DMS79 (cell line): ENCODE measurements at regions not wholly inside any gene's neighbourhood (a gene's known extent, or its start where the extent isn't known, plus 50 kb on each side); places are given as distances from the start of the nearest gene placed in this dataset.

Experiments used
- DNase-seq: peaks from one replicate; lab custom pipeline; 2025; lab: John Stamatoyannopoulos, UW

GRCh38 chr5:5629607-5629978 lies 207.1 kb downstream of the ICE1 start:
- DNase-seq = no peak

GRCh38 chr5:5628866-5629606 lies 206.6 kb downstream of the ICE1 start:
- no peak for DNase-seq

GRCh38 chr5:5626412-5626811 lies 203.9 kb downstream of the ICE1 start:
- DNase-seq = no peak

- no peak for DNase-seq
Observed at GRCh38 chr5:5625491-5625890, 203.0 kb downstream of the ICE1 start.

- no peak for DNase-seq
Observed at GRCh38 chr5:5623397-5623796, 200.9 kb downstream of the ICE1 start.

- DNase-seq = no peak
Observed at GRCh38 chr5:5622806-5623205, 200.3 kb downstream of the ICE1 start.

- no peak for DNase-seq
Observed at GRCh38 chr5:5619546-5619945, 197.1 kb downstream of the ICE1 start.

GRCh38 chr5:5617024-5617423 lies 194.5 kb downstream of the ICE1 start:
- DNase-seq = no peak

GRCh38 chr5:5616247-5616895 lies 193.9 kb downstream of the ICE1 start:
- no peak for DNase-seq

- no peak for DNase-seq
Observed at GRCh38 chr5:5615569-5615968, 193.1 kb downstream of the ICE1 start.

GRCh38 chr5:5613261-5613990 lies 190.9 kb downstream of the ICE1 start:
- DNase-seq = no peak

GRCh38 chr5:5612096-5612495 lies 189.6 kb downstream of the ICE1 start:
- DNase-seq = no peak

GRCh38 chr5:5609935-5610334 lies 187.5 kb downstream of the ICE1 start:
- no peak for DNase-seq

- no peak for DNase-seq
Observed at GRCh38 chr5:5605170-5605764, 182.8 kb downstream of the ICE1 start.

- no peak for DNase-seq
Observed at GRCh38 chr5:5602554-5602953, 180.1 kb downstream of the ICE1 start.

GRCh38 chr5:5598547-5599113 lies 176.2 kb downstream of the ICE1 start:
- no peak for DNase-seq

GRCh38 chr5:5593391-5593790 lies 170.9 kb downstream of the ICE1 start:
- no peak for DNase-seq

GRCh38 chr5:5592541-5592940 lies 170.1 kb downstream of the ICE1 start:
- no peak for DNase-seq

- no peak for DNase-seq
Observed at GRCh38 chr5:5591567-5591966, 169.1 kb downstream of the ICE1 start.

- no peak for DNase-seq
Observed at GRCh38 chr5:5589857-5590256, 167.4 kb downstream of the ICE1 start.

GRCh38 chr5:5588887-5589826 lies 166.7 kb downstream of the ICE1 start:
- no peak for DNase-seq
